ENCODE measurements at regions not wholly inside any gene's neighbourhood (a gene's known extent, or its start where the extent isn't known, plus 50 kb on each side); places are given as distances from the start of the nearest gene placed in this dataset.

DNA sequence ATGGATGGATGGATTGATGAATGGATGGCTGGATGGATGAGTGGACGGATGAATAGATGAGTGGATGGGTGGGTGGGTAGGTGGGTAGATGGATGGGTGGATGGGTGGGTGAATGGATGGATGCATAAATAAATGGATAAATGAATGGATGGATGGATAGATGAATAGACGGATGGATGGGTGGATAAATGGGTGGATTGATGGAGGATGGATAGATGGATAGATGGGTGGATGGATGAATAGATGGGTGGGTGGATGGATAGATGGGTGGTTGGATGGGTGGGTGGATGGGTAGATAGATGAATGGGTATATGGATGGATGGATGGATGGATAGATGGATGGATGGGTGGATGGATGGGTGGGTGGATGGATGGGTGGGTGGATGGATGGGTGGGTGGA is 84.9 kb upstream of the ZNF536 start:
- DNase-seq (ENCODE audit: low spot score): no peak
- H3K9me3 ChIP-seq (ENCODE audit: control insufficient read depth in 4 of 4, low read length in 3 of 4): no peaks in the 10 kb centered on the region
- 66% methylated on average over 2 of the region's 2 CpGs for WGBS
- no peaks in the 10 kb centered on the region for H3K4me1 ChIP-seq (ENCODE audit: control insufficient read depth in 4 of 4, insufficient read depth in 4 of 4, low read length in 3 of 4)
- H3K9ac ChIP-seq (ENCODE audit: low read depth in 1 of 2, low read length in 2 of 2): no peak overlapping the region
- no peak for TF ChIP-seq HNF4G (IDR thresholded peaks at IDR 0.05)
- no peak for TF ChIP-seq FOXA1 (IDR thresholded peaks at IDR 0.05)
- no peak for TF ChIP-seq REST (IDR thresholded peaks at IDR 0.05)
- no peak for TF ChIP-seq RXRA (IDR thresholded peaks at IDR 0.05)
- TF ChIP-seq TAF1 (conservative IDR thresholded peaks at IDR 0.05): no peak
- no peak for TF ChIP-seq NR2F2 (IDR thresholded peaks at IDR 0.05)
- TF ChIP-seq, protein P1, sequence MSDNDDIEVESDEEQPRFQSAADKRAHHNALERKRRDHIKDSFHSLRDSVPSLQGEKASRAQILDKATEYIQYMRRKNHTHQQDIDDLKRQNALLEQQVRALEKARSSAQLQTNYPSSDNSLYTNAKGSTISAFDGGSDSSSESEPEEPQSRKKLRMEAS (IDR thresholded peaks at IDR 0.05): no peak
- TF ChIP-seq YY1 (IDR thresholded peaks at IDR 0.05): no peak
- no peak for TF ChIP-seq JUND (IDR thresholded peaks at IDR 0.05)
- TF ChIP-seq FOXA2 (IDR thresholded peaks at IDR 0.05): no peak
- TF ChIP-seq, protein P2, sequence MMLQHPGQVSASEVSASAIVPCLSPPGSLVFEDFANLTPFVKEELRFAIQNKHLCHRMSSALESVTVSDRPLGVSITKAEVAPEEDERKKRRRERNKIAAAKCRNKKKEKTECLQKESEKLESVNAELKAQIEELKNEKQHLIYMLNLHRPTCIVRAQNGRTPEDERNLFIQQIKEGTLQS (IDR thresholded peaks at IDR 0.05): no peak
- TF ChIP-seq GABPA (IDR thresholded peaks at IDR 0.05 in 1 of 2, conservative IDR thresholded peaks at IDR 0.05 in 1 of 2): no peak
- TF ChIP-seq SP1 (IDR thresholded peaks at IDR 0.05): no peak
- no peak for TF ChIP-seq HNF4A (conservative IDR thresholded peaks at IDR 0.05)
- H3K27me3 ChIP-seq (ENCODE audit: control insufficient read depth in 4 of 4, insufficient read depth in 4 of 4, low read length in 3 of 4): peaks cover 0 to 4% (median 0%) of the 10 kb centered on the region in 4 donors
- H3K36me3 ChIP-seq (ENCODE audit: control insufficient read depth in 4 of 4, insufficient read depth in 3 of 4, low read depth in 1 of 4, low read length in 3 of 4): no peaks in the 10 kb centered on the region
- no peak overlapping the region for H3K4me3 ChIP-seq (ENCODE audit: low read depth in 1 of 3, low read length in 3 of 3)
- H3K27ac ChIP-seq (ENCODE audit: low read depth in 1 of 2, low read length in 2 of 2): no peak overlapping the region

GRCh38 chr19:30287973-30288372 is 84.2 kb upstream of the ZNF536 start:
- H3K27me3 ChIP-seq (ENCODE audit: control insufficient read depth in 4 of 4, insufficient read depth in 4 of 4, low read length in 3 of 4): no peaks in the 10 kb centered on the region
- H3K9me3 ChIP-seq (ENCODE audit: control insufficient read depth in 4 of 4, low read length in 3 of 4): no peaks in the 10 kb centered on the region
- H3K9ac ChIP-seq (ENCODE audit: low read depth in 1 of 2, low read length in 2 of 2): no peak overlapping the region
- DNase-seq (ENCODE audit: low spot score): no peak
- H3K4me1 ChIP-seq (ENCODE audit: control insufficient read depth in 4 of 4, insufficient read depth in 4 of 4, low read length in 3 of 4): no peaks in the 10 kb centered on the region
- no peaks in the 10 kb centered on the region for H3K36me3 ChIP-seq (ENCODE audit: control insufficient read depth in 4 of 4, insufficient read depth in 3 of 4, low read depth in 1 of 4, low read length in 3 of 4)
- 77% methylated on average over 5 of the region's 5 CpGs for WGBS
- no peak overlapping the region for H3K27ac ChIP-seq (ENCODE audit: low read depth in 1 of 2, low read length in 2 of 2)
- no peak overlapping the region for H3K4me3 ChIP-seq (ENCODE audit: low read depth in 1 of 3, low read length in 3 of 3)
- TF ChIP-seq FOXA1 (IDR thresholded peaks at IDR 0.05) (no peak), HNF4G (IDR thresholded peaks at IDR 0.05) (no peak), YY1 (IDR thresholded peaks at IDR 0.05) (no peak), HNF4A (conservative IDR thresholded peaks at IDR 0.05) (no peak)
- TF ChIP-seq, protein P2 (IDR thresholded peaks at IDR 0.05): no peak
- TF ChIP-seq, protein P1 (IDR thresholded peaks at IDR 0.05): no peak

- Histone ChIP-seq H3K36me3 (ENCODE audit: control insufficient read depth in 4 of 4, insufficient read depth in 3 of 4, low read depth in 1 of 4, low read length in 3 of 4) (no peaks in the 10 kb centered on the region), H3K9me3 (ENCODE audit: control insufficient read depth in 4 of 4, low read length in 3 of 4) (no peaks in the 10 kb centered on the region), H3K4me3 (ENCODE audit: low read depth in 1 of 3, low read length in 3 of 3) (no peak overlapping the region), H3K27ac (ENCODE audit: low read depth in 1 of 2, low read length in 2 of 2) (no peak overlapping the region), H3K4me1 (ENCODE audit: control insufficient read depth in 4 of 4, insufficient read depth in 4 of 4, low read length in 3 of 4) (no peaks in the 10 kb centered on the region), H3K27me3 (ENCODE audit: control insufficient read depth in 4 of 4, insufficient read depth in 4 of 4, low read length in 3 of 4) (no peaks in the 10 kb centered on the region), H3K9ac (ENCODE audit: low read depth in 1 of 2, low read length in 2 of 2) (no peak overlapping the region)
- DNase-seq (ENCODE audit: low spot score): no peak
- WGBS: 60% methylated on average over 3 of the region's 3 CpGs
- no peak for TF ChIP-seq CTCF (IDR thresholded peaks at IDR 0.05; ENCODE audit: low read depth, low read length, missing input control)
- no peak for TF ChIP-seq NR2F2 (IDR thresholded peaks at IDR 0.05)
- TF ChIP-seq FOXA2 (IDR thresholded peaks at IDR 0.05): no peak
- no peak for TF ChIP-seq RXRA (IDR thresholded peaks at IDR 0.05)
- TF ChIP-seq, protein P3, sequence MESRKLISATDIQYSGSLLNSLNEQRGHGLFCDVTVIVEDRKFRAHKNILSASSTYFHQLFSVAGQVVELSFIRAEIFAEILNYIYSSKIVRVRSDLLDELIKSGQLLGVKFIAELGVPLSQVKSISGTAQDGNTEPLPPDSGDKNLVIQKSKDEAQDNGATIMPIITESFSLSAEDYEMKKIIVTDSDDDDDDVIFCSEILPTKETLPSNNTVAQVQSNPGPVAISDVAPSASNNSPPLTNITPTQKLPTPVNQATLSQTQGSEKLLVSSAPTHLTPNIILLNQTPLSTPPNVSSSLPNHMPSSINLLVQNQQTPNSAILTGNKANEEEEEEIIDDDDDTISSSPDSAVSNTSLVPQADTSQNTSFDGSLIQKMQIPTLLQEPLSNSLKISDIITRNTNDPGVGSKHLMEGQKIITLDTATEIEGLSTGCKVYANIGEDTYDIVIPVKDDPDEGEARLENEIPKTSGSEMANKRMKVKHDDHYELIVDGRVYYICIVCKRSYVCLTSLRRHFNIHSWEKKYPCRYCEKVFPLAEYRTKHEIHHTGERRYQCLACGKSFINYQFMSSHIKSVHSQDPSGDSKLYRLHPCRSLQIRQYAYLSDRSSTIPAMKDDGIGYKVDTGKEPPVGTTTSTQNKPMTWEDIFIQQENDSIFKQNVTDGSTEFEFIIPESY (IDR thresholded peaks at IDR 0.05): no peak
- no peak for TF ChIP-seq FOXA1 (IDR thresholded peaks at IDR 0.05)
- no peak for TF ChIP-seq EGR1 (IDR thresholded peaks at IDR 0.05; ENCODE audit: low read depth in 2 of 2)
- no peak for TF ChIP-seq JUND (IDR thresholded peaks at IDR 0.05)
- TF ChIP-seq, protein P1 (IDR thresholded peaks at IDR 0.05): no peak
- no peak for TF ChIP-seq TAF1 (conservative IDR thresholded peaks at IDR 0.05)
- TF ChIP-seq HNF4G (IDR thresholded peaks at IDR 0.05): no peak
- TF ChIP-seq, protein P2 (IDR thresholded peaks at IDR 0.05): no peak
Observed at GRCh38 chr19:30288911-30289310, 83.3 kb upstream of the ZNF536 start.

Data from liver (tissue), 8 donors.